Erythroblast (primary cell): ENCODE measurements at regions not wholly inside any gene's neighbourhood (a gene's known extent, or its start where the extent isn't known, plus 50 kb on each side); places are given as distances from the start of the nearest gene placed in this dataset.

Source experiments
- GATA1 ChIP-seq: IDR thresholded peaks from 2 replicates; pipeline ENCODE4 v1.6.1; 2011; ENCODE audit warnings: low read depth, mild to moderate bottlenecking, control low read depth, low read length, moderate library complexity
- POLR2A ChIP-seq: IDR thresholded peaks from 2 replicates; pipeline ENCODE4 v1.6.1; 2011; ENCODE audit warnings: mild to moderate bottlenecking, low read length

- TF ChIP-seq POLR2A (no peak), GATA1 (no peak)
Observed at GRCh38 chr20:57907131-57908000, 197.6 kb upstream of the PMEPA1 start.
